COLO668 (cell line): ENCODE measurements at regions not wholly inside any gene's neighbourhood (a gene's known extent, or its start where the extent isn't known, plus 50 kb on each side); places are given as distances from the start of the nearest gene placed in this dataset.

Experiments
- DNase-seq: peaks from one replicate; lab custom pipeline; 2025; ENCODE audit not compliant: unreplicated experiment; lab: John Stamatoyannopoulos, UW

GRCh38 chr9:115643948-115644727 is 509.5 kb upstream of the PAPPA start:
- DNase-seq: no peak

- no peak for DNase-seq
Observed at GRCh38 chr9:115649991-115650472, 503.6 kb upstream of the PAPPA start.

GRCh38 chr9:115650768-115651167 is 502.8 kb upstream of the PAPPA start:
- DNase-seq: no peak

- no peak for DNase-seq
Observed at GRCh38 chr9:115651461-115651860, 502.1 kb upstream of the PAPPA start.

- DNase-seq: no peak
Observed at GRCh38 chr9:115653171-115653606, 500.4 kb upstream of the PAPPA start.

GRCh38 chr9:115657695-115658094 is 495.9 kb upstream of the PAPPA start:
- DNase-seq: no peak

- no peak for DNase-seq
Observed at GRCh38 chr9:115665519-115665918, 488.1 kb upstream of the PAPPA start.

- DNase-seq: no peak
Observed at GRCh38 chr9:115668521-115668920, 485.1 kb upstream of the PAPPA start.

GRCh38 chr9:115671236-115671962 is 482.2 kb upstream of the PAPPA start:
- no peak for DNase-seq

GRCh38 chr9:115671963-115672305 is 481.7 kb upstream of the PAPPA start:
- no peak for DNase-seq

- no peak for DNase-seq
Observed at GRCh38 chr9:115672477-115673316, 480.9 kb upstream of the PAPPA start.

GRCh38 chr9:115673599-115673998 is 480.0 kb upstream of the PAPPA start:
- no peak for DNase-seq

GRCh38 chr9:115674091-115674490 is 479.5 kb upstream of the PAPPA start:
- DNase-seq: no peak

GRCh38 chr9:115675834-115676233 is 477.8 kb upstream of the PAPPA start:
- DNase-seq: no peak

GRCh38 chr9:115680231-115680630 is 473.4 kb upstream of the PAPPA start:
- DNase-seq: no peak

- DNase-seq: no peak
Observed at GRCh38 chr9:115681585-115681984, 472.0 kb upstream of the PAPPA start.

GRCh38 chr9:115686069-115686468 is 467.5 kb upstream of the PAPPA start:
- no peak for DNase-seq

GRCh38 chr9:115687356-115687755 is 466.2 kb upstream of the PAPPA start:
- DNase-seq: no peak

- DNase-seq: no peak
Observed at GRCh38 chr9:115689331-115689730, 464.3 kb upstream of the PAPPA start.

GRCh38 chr9:115690786-115691496 is 462.6 kb upstream of the PAPPA start:
- no peak for DNase-seq

- DNase-seq: no peak
Observed at GRCh38 chr9:115691693-115692092, 461.9 kb upstream of the PAPPA start.
